SK-N-SH (cell line): ENCODE measurements at regions not wholly inside any gene's neighbourhood (a gene's known extent, or its start where the extent isn't known, plus 50 kb on each side); places are given as distances from the start of the nearest gene placed in this dataset.

Experiments used
- EZH2phosphoT487 ChIP-seq: fragments of 200-600 bp; sonication (generic); IDR thresholded peaks from 2 replicates; pipeline ENCODE4 v1.6.1; 2017; ENCODE audit warnings: low read depth, mixed run types, mild to moderate bottlenecking, antibody characterized with exemption, moderate library complexity, borderline replicate concordance
- FOXM1 ChIP-seq: IDR thresholded peaks from 2 replicates; pipeline ENCODE4 v1.4.0; 2012; ENCODE audit warnings: low read depth, mild to moderate bottlenecking
- JUND ChIP-seq: IDR thresholded peaks from 2 replicates; pipeline ENCODE4 v1.4.0; 2012
- POLR2AphosphoS5 ChIP-seq: IDR thresholded peaks from 2 replicates; pipeline ENCODE4 v1.6.1; 2012; ENCODE audit warnings: low read depth, low read length
- RAD21 ChIP-seq: IDR thresholded peaks from 2 replicates; pipeline ENCODE4 v1.6.1; 2012; ENCODE audit warnings: mild to moderate bottlenecking, low read length
- REST ChIP-seq: IDR thresholded peaks from 2 replicates; pipeline ENCODE4 v1.6.1; 2012; ENCODE audit warnings: mild to moderate bottlenecking, low read depth, low read length, moderate library complexity
- SIN3A ChIP-seq: IDR thresholded peaks from 2 replicates; pipeline ENCODE4 v1.6.1; 2012; ENCODE audit warnings: low read depth, mild to moderate bottlenecking, low read length, moderate library complexity, borderline replicate concordance
- TF ChIP-seq, protein P1 (sequence below): IDR thresholded peaks from 2 replicates; pipeline ENCODE4; 2012
- TF ChIP-seq, protein P2 (sequence below): fragments of 200-600 bp; sonication (generic); IDR thresholded peaks from 2 replicates; pipeline ENCODE4 v1.6.1; 2017; ENCODE audit warnings: antibody characterized with exemption, mild to moderate bottlenecking, moderate library complexity
- TF ChIP-seq, protein P3 (sequence below): IDR thresholded peaks from 2 replicates; pipeline ENCODE4 v1.4.0; 2012; ENCODE audit warnings: low read depth

DNA sequence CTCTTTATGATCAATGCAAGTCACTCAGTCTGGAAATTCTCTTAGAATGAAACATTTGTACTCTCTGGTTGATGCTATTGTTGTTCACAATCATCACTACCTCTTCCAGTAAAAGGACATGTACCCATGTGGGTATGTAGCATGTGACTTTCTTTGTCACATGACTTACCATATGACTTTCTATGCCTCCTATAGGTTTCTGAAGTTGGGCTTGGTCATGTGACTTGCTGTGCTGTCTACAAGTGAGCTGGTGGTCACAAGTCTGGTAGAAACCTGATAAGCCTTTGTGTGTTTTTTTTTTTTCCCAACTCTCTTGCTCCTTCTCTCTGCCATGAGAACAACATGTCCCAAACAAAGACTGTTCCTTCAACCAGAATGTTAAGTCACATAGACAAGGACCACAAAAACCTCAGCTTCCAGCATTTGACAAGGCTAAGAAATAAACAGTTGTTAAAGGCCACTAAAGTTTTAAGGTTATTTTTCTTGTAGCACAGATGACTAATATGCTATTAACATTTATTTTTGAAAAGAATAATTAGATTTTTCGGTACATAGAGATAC, 379.2 kb upstream of the SLC35B3 start:
- TF ChIP-seq POLR2AphosphoS5 (no peak), JUND (no peak), SIN3A (no peak), FOXM1 (no peak), REST (no peak), RAD21 (no peak), EZH2phosphoT487 (no peak)
- TF ChIP-seq, protein P1, sequence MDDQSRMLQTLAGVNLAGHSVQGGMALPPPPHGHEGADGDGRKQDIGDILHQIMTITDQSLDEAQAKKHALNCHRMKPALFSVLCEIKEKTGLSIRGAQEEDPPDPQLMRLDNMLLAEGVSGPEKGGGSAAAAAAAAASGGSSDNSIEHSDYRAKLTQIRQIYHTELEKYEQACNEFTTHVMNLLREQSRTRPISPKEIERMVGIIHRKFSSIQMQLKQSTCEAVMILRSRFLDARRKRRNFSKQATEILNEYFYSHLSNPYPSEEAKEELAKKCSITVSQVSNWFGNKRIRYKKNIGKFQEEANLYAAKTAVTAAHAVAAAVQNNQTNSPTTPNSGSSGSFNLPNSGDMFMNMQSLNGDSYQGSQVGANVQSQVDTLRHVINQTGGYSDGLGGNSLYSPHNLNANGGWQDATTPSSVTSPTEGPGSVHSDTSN = no peak
- TF ChIP-seq, protein P2, sequence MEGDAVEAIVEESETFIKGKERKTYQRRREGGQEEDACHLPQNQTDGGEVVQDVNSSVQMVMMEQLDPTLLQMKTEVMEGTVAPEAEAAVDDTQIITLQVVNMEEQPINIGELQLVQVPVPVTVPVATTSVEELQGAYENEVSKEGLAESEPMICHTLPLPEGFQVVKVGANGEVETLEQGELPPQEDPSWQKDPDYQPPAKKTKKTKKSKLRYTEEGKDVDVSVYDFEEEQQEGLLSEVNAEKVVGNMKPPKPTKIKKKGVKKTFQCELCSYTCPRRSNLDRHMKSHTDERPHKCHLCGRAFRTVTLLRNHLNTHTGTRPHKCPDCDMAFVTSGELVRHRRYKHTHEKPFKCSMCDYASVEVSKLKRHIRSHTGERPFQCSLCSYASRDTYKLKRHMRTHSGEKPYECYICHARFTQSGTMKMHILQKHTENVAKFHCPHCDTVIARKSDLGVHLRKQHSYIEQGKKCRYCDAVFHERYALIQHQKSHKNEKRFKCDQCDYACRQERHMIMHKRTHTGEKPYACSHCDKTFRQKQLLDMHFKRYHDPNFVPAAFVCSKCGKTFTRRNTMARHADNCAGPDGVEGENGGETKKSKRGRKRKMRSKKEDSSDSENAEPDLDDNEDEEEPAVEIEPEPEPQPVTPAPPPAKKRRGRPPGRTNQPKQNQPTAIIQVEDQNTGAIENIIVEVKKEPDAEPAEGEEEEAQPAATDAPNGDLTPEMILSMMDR = no peak
- TF ChIP-seq, protein P3, sequence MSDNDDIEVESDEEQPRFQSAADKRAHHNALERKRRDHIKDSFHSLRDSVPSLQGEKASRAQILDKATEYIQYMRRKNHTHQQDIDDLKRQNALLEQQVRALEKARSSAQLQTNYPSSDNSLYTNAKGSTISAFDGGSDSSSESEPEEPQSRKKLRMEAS = no peak
